Trophoblast cell (in vitro differentiated cells and primary cell): ENCODE measurements at regions not wholly inside any gene's neighbourhood (a gene's known extent, or its start where the extent isn't known, plus 50 kb on each side); places are given as distances from the start of the nearest gene placed in this dataset.

ENCODE experiments used
- DNase-seq, 2 donors: peaks; one replicate each; pipeline ENCODE4 v3.0.0-alpha.2; 2016
- H2AFZ ChIP-seq: 2 replicates; pipeline ENCODE4 v1.6.1; 2013; ENCODE audit warnings: low read length, moderate library complexity, mild to moderate bottlenecking; ENCODE audit not compliant: insufficient read depth, poor library complexity
- H2AK5ac ChIP-seq: 2 replicates; pipeline ENCODE4 v1.6.1; 2013; ENCODE audit warnings: mild to moderate bottlenecking, low read length
- H2BK120ac ChIP-seq: 2 replicates; pipeline ENCODE4 v1.6.1; 2013; ENCODE audit warnings: low read length, mild to moderate bottlenecking, moderate library complexity; ENCODE audit not compliant: insufficient read depth, poor library complexity
- H2BK12ac ChIP-seq: 2 replicates; pipeline ENCODE4 v1.6.1; 2013; ENCODE audit warnings: mild to moderate bottlenecking, low read length, moderate library complexity
- H2BK5ac ChIP-seq: 2 replicates; pipeline ENCODE4 v1.6.1; 2013; ENCODE audit warnings: low read length, low read depth, moderate library complexity, mild to moderate bottlenecking; ENCODE audit not compliant: poor library complexity
- H3K14ac ChIP-seq: 2 replicates; pipeline ENCODE4 v1.6.1; 2013; ENCODE audit warnings: mild to moderate bottlenecking, low read length
- H3K18ac ChIP-seq: 2 replicates; pipeline ENCODE4 v1.6.1; 2013; ENCODE audit warnings: mild to moderate bottlenecking, low read length
- H3K23ac ChIP-seq: 2 replicates; pipeline ENCODE4 v1.6.1; 2013; ENCODE audit warnings: low read length
- H3K27ac ChIP-seq: 2 replicates; pipeline ENCODE4 v1.5.1; 2013; ENCODE audit warnings: low read depth, mild to moderate bottlenecking, inconsistent platforms, low read length, moderate library complexity
- H3K27me3 ChIP-seq: 2 replicates; pipeline ENCODE4 v1.6.1; 2013; ENCODE audit warnings: inconsistent platforms, mild to moderate bottlenecking, low read length, moderate library complexity; ENCODE audit not compliant: insufficient read depth
- H3K36me3 ChIP-seq, 2 experiments: 1 replicate in 1 of 2; 2 replicates in 1 of 2; pipeline ENCODE4 v1.6.1; 2013; ENCODE audit warnings: low read length in 2 of 2, mild to moderate bottlenecking in 2 of 2, moderate library complexity in 1 of 2; ENCODE audit not compliant: insufficient read depth in 2 of 2, control insufficient read depth in 1 of 2
- H3K4ac ChIP-seq: 2 replicates; pipeline ENCODE4 v1.6.1; 2013; ENCODE audit warnings: low read depth, mild to moderate bottlenecking, low read length, moderate library complexity
- H3K4me1 ChIP-seq, 2 experiments: 1 replicate in 1 of 2; 2 replicates in 1 of 2; pipeline ENCODE4 v1.6.1; 2013; ENCODE audit warnings: low read length in 2 of 2, mild to moderate bottlenecking in 2 of 2, moderate library complexity in 1 of 2; ENCODE audit not compliant: insufficient read depth in 2 of 2, control insufficient read depth in 1 of 2
- H3K4me2 ChIP-seq: 2 replicates; pipeline ENCODE4 v1.6.1; 2013; ENCODE audit warnings: inconsistent platforms, mild to moderate bottlenecking, low read length, moderate library complexity
- H3K4me3 ChIP-seq: 2 replicates; pipeline ENCODE4 v1.5.1; 2013; ENCODE audit warnings: mild to moderate bottlenecking, low read depth, low read length, inconsistent platforms
- H3K79me1 ChIP-seq: one replicate; pipeline ENCODE4 v1.6.1; 2013; ENCODE audit warnings: low read length
- H3K79me2 ChIP-seq: 2 replicates; pipeline ENCODE4 v1.6.1; 2013; ENCODE audit warnings: low read length, mild to moderate bottlenecking; ENCODE audit not compliant: control insufficient read depth, insufficient read depth, poor library complexity
- H3K9ac ChIP-seq: 2 replicates; pipeline ENCODE4 v1.6.1; 2013; ENCODE audit warnings: mild to moderate bottlenecking, low read length
- H3K9me3 ChIP-seq: 2 replicates; pipeline ENCODE4 v1.6.1; 2013; ENCODE audit warnings: low read depth, mild to moderate bottlenecking, control low read depth, inconsistent platforms, low read length; ENCODE audit not compliant: insufficient read depth
- H4K12ac ChIP-seq: 2 replicates; pipeline ENCODE4 v1.6.1; 2013; ENCODE audit warnings: low read depth, mild to moderate bottlenecking, low read length, moderate library complexity
- H4K8ac ChIP-seq: 2 replicates; pipeline ENCODE4 v1.6.1; 2013; ENCODE audit warnings: low read depth, mild to moderate bottlenecking, low read length, moderate library complexity
- H4K91ac ChIP-seq: one replicate; pipeline ENCODE4 v1.6.1; 2013; ENCODE audit warnings: low read depth, mild to moderate bottlenecking, low read length, moderate library complexity
- WGBS: extraction: QIAGEN DNeasy Blood & Tissue Kit; methylation state at CpG from one replicate; pipeline ENCODE4 v1.1.7; 2013; ENCODE audit warnings: missing lambda C conversion rate; ENCODE audit not compliant: insufficient read length, insufficient coverage; ENCODE audit errors: extremely low coverage; 5-methylcytosine and 5-hydroxymethylcytosine counted together

DNA sequence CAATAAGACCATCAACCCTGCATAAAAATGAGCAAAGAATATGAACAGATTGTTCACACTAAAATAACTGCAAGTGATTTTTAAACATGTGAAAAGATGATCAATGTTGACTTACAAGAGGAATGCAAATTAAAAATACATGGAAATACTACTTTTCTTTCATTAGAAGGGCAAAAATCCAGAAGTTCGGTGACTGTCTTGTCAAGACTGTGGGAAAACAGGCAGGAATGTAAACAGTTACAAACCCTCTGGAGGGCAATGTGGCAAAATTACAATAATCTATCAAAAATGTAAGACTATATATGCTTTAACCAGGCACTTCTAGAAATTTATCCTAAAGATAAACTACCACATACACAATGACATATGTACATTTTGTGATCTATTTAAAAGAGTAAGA lies 86.7 kb downstream of the TNFAIP3 start:
- Histone ChIP-seq H3K4me2 (no peak overlapping the region), H3K4me3 (no peak overlapping the region), H2AK5ac (no peak overlapping the region), H3K9me3 (peaks cover 4% of the 10 kb centered on the region), H3K23ac (no peak overlapping the region), H3K36me3 (no peaks in the 10 kb centered on the region), H3K4ac (no peak overlapping the region), H3K79me1 (peaks cover 3% of the 10 kb centered on the region), H3K79me2 (no peaks in the 10 kb centered on the region), H4K91ac (no peak overlapping the region), H2BK5ac (no peak overlapping the region), H2AFZ (no peak overlapping the region), H3K18ac (no peak overlapping the region), H2BK12ac (no peak overlapping the region), H3K9ac (no peak overlapping the region), H3K27me3 (no peaks in the 10 kb centered on the region), H3K27ac (no peak overlapping the region), H3K4me1 (peaks cover 7 to 12% of the 10 kb centered on the region in 2 experiments), H3K14ac (no peak overlapping the region), H2BK120ac (no peak overlapping the region), H4K12ac (no peak overlapping the region), H4K8ac (no peak overlapping the region)
- WGBS = no CpG with 5 or more reads among the region's 1 CpG
- DNase-seq = no peak

DNA sequence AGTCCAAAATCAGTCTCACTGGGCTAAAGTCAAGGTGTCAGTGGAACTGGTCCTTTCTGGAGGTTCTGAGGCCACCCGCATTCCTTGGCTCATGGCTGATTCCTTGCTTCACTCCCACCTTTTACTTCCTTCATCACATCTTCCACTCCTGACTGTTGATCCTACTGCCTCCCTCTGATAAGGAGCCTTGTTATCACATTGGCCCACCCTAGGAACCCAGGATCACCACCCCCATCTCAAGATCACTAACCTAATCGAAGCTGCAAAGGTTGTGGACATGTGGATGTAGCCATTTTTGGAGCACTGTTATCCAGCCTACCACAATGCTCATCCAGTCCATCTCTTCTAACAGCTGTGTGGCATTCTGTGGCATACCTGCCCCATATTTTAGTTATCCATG lies 87.2 kb downstream of the TNFAIP3 start:
- peaks cover 4% of the 10 kb centered on the region for H3K9me3 ChIP-seq
- H2AFZ ChIP-seq = no peak overlapping the region
- H3K27ac ChIP-seq = no peak overlapping the region
- no peaks in the 10 kb centered on the region for H3K79me2 ChIP-seq
- no peak overlapping the region for H3K23ac ChIP-seq
- no peak overlapping the region for H3K4me3 ChIP-seq
- H2BK120ac ChIP-seq = no peak overlapping the region
- H3K4me1 ChIP-seq = peaks cover 7 to 12% of the 10 kb centered on the region in 2 experiments
- H4K8ac ChIP-seq = no peak overlapping the region
- H2BK5ac ChIP-seq = no peak overlapping the region
- peaks cover 3% of the 10 kb centered on the region for H3K79me1 ChIP-seq
- H2BK12ac ChIP-seq = no peak overlapping the region
- H3K18ac ChIP-seq = no peak overlapping the region
- H3K4ac ChIP-seq = no peak overlapping the region
- no peaks in the 10 kb centered on the region for H3K36me3 ChIP-seq
- no CpG with 5 or more reads among the region's 2 CpGs for WGBS
- no peak for DNase-seq
- H3K4me2 ChIP-seq = no peak overlapping the region
- no peak overlapping the region for H3K9ac ChIP-seq
- H3K27me3 ChIP-seq = no peaks in the 10 kb centered on the region
- H4K91ac ChIP-seq = no peak overlapping the region
- H3K14ac ChIP-seq = no peak overlapping the region
- no peak overlapping the region for H4K12ac ChIP-seq
- no peak overlapping the region for H2AK5ac ChIP-seq

DNA sequence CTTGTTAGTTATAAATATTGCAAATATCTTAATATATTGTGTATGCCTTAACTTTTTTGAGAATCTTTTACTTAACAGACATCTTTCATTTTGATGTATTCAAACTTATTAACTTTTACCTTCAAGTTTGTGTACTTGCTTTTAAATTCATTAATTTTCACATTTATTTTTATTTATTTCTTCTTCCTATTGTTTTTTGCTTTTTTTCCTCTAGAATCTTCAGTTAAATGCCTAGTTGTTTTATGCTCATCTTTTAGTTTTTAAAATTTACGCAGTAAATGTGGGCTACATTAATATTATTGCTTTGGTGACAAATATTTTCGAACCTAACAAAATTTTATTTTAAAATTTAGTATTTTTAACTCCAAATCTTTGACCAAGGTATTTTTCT lies 89.0 kb downstream of the TNFAIP3 start:
- Histone ChIP-seq H4K12ac (no peak overlapping the region), H3K14ac (no peak overlapping the region), H3K18ac (no peak overlapping the region), H3K79me2 (no peaks in the 10 kb centered on the region), H3K4me2 (no peak overlapping the region), H3K23ac (no peak overlapping the region), H3K4me3 (no peak overlapping the region), H3K9ac (no peak overlapping the region), H2AFZ (no peak overlapping the region), H4K91ac (no peak overlapping the region), H2AK5ac (no peak overlapping the region), H2BK5ac (no peak overlapping the region), H2BK120ac (no peak overlapping the region), H4K8ac (no peak overlapping the region), H3K9me3 (peaks cover 4% of the 10 kb centered on the region), H3K27me3 (no peaks in the 10 kb centered on the region), H3K27ac (no peak overlapping the region), H3K4me1 (peaks cover 7 to 8% of the 10 kb centered on the region in 2 experiments), H2BK12ac (no peak overlapping the region), H3K79me1 (peaks cover 3% of the 10 kb centered on the region), H3K4ac (no peak overlapping the region), H3K36me3 (no peaks in the 10 kb centered on the region)
- WGBS = no CpG with 5 or more reads among the region's 2 CpGs
- no peak for DNase-seq

DNA sequence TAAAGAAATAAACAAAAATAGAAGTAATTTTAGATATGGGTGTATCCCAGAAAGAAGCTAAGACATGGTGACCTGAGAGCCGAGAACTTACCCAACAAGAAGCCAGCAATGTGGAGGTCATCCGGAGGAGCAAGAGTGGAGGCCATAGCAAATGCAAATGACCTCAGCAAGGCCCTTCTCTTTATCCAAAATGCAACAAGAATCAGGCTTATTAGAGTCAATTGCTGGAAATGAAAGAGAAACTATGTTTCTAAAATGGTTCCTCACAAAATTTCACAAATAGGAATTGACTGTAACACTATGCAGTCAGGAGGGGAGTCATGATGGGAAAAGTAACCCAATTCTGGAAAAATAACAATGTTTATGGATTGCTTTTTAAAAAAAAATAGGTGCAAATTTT lies 90.4 kb downstream of the TNFAIP3 start:
- no peak overlapping the region for H4K12ac ChIP-seq
- no peak overlapping the region for H4K91ac ChIP-seq
- no peak overlapping the region for H3K4ac ChIP-seq
- H2AK5ac ChIP-seq = no peak overlapping the region
- no peaks in the 10 kb centered on the region for H3K79me2 ChIP-seq
- peaks cover 2% of the 10 kb centered on the region for H3K9me3 ChIP-seq
- H2BK5ac ChIP-seq = no peak overlapping the region
- H2BK120ac ChIP-seq = no peak overlapping the region
- H4K8ac ChIP-seq = no peak overlapping the region
- no peak overlapping the region for H3K9ac ChIP-seq
- no peak overlapping the region for H3K14ac ChIP-seq
- H2AFZ ChIP-seq = no peak overlapping the region
- no peak overlapping the region for H3K23ac ChIP-seq
- no peak overlapping the region for H3K4me2 ChIP-seq
- WGBS = no CpG with 5 or more reads among the region's 2 CpGs
- no peaks in the 10 kb centered on the region for H3K27me3 ChIP-seq
- H3K79me1 ChIP-seq = no peaks in the 10 kb centered on the region
- no peak overlapping the region for H3K4me3 ChIP-seq
- H3K27ac ChIP-seq = no peak overlapping the region
- H3K4me1 ChIP-seq = no peaks in the 10 kb centered on the region
- H3K36me3 ChIP-seq = no peaks in the 10 kb centered on the region
- H3K18ac ChIP-seq = no peak overlapping the region
- no peak overlapping the region for H2BK12ac ChIP-seq
- no peak for DNase-seq
